ENCODE measurements at regions not wholly inside any gene's neighbourhood (a gene's known extent, or its start where the extent isn't known, plus 50 kb on each side); places are given as distances from the start of the nearest gene placed in this dataset.
"Not testable (repeated sequence)": the region's sequence is repeated elsewhere in the genome, so short reads cannot be mapped to it uniquely, and the experiment has no call there.

DNA sequence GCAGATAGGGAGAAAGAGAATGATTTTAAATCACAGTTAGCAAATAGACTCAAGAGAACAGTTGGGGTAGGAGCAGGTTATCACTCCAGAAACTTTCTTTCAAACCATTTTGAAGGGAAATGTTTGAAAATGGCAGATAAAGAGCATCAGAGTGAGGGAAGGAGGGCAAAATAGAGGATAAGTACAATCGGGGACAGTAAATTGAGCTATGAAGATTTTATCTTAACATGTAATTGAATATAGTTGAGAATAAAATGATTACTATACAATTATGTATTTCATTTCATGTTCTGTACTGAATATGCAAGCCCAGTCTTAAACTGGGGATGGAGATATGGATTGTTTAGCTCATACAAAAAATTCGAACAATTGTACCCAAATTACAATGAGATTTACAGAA, 54.0 kb downstream of the MAP10 start:
- Histone ChIP-seq H3K4me1 (ENCODE audit: low read depth) (peaks cover 8% of the 10 kb centered on the region), H3K9me3 (ENCODE audit: low read depth) (no peaks in the 10 kb centered on the region), H3K27me3 (no peaks in the 10 kb centered on the region), H3K4me3 (no peak overlapping the region), H3K27ac (no peak overlapping the region), H3K36me3 (no peaks in the 10 kb centered on the region)
- TF ChIP-seq, protein P1, sequence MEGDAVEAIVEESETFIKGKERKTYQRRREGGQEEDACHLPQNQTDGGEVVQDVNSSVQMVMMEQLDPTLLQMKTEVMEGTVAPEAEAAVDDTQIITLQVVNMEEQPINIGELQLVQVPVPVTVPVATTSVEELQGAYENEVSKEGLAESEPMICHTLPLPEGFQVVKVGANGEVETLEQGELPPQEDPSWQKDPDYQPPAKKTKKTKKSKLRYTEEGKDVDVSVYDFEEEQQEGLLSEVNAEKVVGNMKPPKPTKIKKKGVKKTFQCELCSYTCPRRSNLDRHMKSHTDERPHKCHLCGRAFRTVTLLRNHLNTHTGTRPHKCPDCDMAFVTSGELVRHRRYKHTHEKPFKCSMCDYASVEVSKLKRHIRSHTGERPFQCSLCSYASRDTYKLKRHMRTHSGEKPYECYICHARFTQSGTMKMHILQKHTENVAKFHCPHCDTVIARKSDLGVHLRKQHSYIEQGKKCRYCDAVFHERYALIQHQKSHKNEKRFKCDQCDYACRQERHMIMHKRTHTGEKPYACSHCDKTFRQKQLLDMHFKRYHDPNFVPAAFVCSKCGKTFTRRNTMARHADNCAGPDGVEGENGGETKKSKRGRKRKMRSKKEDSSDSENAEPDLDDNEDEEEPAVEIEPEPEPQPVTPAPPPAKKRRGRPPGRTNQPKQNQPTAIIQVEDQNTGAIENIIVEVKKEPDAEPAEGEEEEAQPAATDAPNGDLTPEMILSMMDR (IDR thresholded peaks at IDR 0.05; ENCODE audit: low read depth, low read length), result no peak
- DNase-seq (ENCODE audit: low read depth in 1 of 2, low spot score in 1 of 2), result no peak

DNA sequence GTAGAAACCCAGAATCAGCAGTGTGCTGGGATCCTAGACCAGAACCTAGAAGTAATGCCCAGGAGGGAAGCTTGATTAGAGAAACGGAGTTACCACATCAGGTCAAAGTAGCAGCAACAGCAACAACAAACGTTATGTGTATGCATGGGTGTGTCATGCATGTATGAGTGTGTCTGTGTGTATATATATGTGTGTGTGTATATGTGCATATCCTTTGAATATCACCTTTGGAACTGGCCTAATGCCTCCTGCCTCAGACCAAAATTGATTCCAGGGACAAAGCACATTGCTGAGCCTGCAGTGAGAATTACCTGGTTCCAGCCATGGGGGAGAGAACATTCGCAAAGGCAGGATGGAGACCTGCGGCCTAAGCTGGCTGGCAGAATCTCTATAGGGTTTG, 55.9 kb downstream of the MAP10 start:
- no peaks in the 10 kb centered on the region for H3K27me3 ChIP-seq
- no peaks in the 10 kb centered on the region for H3K36me3 ChIP-seq
- peaks cover 19% of the 10 kb centered on the region for H3K4me1 ChIP-seq (ENCODE audit: low read depth)
- no peaks in the 10 kb centered on the region for H3K9me3 ChIP-seq (ENCODE audit: low read depth)
- no peak overlapping the region for H3K4me3 ChIP-seq
- no peak for DNase-seq (ENCODE audit: low read depth in 1 of 2, low spot score in 1 of 2)
- H3K27ac ChIP-seq, result no peak overlapping the region
- TF ChIP-seq, protein P1 (IDR thresholded peaks at IDR 0.05; ENCODE audit: low read depth, low read length), result no peak

DNA sequence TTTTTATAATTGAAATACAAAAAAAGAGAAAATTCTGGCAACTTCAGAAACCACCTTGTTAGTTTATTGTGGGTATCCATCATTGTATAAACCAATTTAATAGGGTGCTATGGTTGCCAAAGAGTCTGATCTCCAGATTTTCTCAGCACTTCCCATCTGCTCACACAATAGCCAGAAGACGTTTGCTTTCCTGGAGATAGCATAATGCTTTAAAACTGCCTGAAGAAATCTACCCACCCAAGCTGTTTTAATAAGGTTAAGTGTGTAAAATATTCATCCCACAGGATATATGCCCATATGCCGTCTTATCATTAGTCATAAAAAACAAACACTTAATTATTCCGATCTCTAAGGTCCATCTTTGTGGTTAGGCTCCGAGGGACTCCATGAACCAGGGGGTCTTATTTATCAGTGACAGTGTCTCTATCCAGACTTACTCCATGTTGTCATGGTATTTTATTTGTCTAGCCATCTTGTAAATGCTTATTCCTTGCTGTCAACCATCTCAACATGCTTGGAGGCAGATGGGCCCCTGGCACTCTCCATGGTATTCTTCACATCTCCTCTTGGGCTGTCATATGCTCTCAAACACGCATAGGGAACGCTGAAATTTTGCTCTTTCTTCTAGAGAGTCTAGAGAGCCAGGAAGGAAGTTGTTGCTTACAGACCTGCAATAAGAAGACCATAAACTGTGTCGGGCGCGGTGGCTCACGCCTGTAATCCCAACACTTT, 58.5 kb downstream of the MAP10 start:
- H3K27ac ChIP-seq, result no peak overlapping the region
- H3K4me1 ChIP-seq (ENCODE audit: low read depth), result peaks cover 21% of the 10 kb centered on the region
- H3K9me3 ChIP-seq (ENCODE audit: low read depth), result no peaks in the 10 kb centered on the region
- DNase-seq (ENCODE audit: low read depth in 1 of 2, low spot score in 1 of 2), result no peak
- H3K4me3 ChIP-seq, result no peak overlapping the region
- TF ChIP-seq, protein P1 (IDR thresholded peaks at IDR 0.05; ENCODE audit: low read depth, low read length), result no peak
- H3K36me3 ChIP-seq, result no peaks in the 10 kb centered on the region
- H3K27me3 ChIP-seq, result no peaks in the 10 kb centered on the region

DNA sequence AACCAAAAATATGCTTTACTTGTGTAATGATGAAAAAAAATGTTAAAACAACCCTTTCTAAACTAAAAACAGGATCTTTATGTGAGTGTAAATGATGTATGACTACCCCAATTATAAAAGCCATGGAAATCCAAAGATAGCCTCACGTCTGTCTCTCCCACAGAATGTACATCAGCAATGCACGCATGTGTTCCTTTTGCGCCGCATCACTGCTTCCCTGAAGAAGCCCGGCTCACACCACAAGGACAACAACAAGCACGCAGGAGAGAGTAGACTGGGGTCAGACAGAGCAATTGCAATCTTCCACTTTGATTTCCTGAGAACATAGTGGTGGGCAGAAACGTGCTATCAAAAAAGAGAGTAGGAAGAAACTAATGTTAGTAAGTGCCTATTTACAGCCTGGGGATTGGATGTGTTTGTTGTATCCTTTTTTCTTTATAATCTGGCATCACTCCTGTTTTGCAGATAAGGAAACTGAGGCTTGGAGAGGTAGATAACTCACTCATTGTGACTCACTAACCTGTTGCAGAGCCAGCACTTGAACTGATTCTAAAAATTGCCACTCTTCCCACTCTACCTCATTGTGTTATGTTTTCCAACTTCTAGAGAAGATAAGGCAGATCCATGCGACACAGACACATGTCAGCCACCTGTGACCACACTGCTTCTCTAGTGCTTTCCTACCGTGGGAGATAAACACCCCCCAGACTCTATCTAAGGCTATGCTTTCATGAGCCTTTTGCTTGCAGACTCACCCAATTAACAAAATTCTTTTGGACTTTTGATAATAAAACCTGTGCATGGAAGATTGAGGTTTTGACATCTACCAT, 60.1 kb downstream of the MAP10 start:
- TF ChIP-seq, protein P1 (IDR thresholded peaks at IDR 0.05; ENCODE audit: low read depth, low read length), result no peak
- no peak for DNase-seq (ENCODE audit: low read depth in 1 of 2, low spot score in 1 of 2)
- Histone ChIP-seq H3K4me3 (no peak overlapping the region), H3K36me3 (no peaks in the 10 kb centered on the region), H3K27ac (peak overlapping the region; percentile 8), H3K27me3 (no peaks in the 10 kb centered on the region), H3K9me3 (ENCODE audit: low read depth) (no peaks in the 10 kb centered on the region), H3K4me1 (ENCODE audit: low read depth) (peaks cover 15% of the 10 kb centered on the region)

DNA sequence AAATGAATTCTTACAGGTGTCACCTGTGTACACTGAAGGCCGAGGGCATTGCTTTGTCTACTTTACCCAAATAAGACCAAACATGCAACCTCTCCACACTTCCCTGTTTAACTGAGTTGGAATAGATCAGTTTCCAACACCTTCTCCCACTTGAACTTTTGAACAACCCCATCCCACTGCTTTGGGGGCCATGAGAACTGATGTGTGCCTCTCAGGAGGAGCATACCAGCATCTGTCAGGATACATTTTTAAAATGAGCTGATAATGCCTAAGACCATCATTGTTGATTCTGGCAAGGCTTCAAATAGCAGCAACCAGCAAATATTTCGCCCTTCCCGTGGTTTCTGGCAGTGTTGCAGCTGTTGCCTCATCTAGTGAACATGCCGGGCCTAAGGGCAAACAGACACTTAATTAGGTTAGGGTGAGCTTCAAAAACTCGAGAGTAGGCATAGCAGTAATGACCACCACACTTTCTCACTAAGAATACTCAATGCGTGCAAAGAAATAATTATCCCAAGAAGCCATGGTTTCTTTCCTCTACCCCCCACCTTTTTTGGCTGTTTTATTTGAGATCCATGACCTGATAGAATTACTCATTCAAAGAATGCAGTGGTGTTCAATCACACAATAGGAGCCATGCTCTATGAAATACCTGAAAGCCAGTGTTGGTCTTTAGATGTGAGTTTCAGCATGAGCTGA, 63.7 kb downstream of the MAP10 start:
- no peaks in the 10 kb centered on the region for H3K9me3 ChIP-seq (ENCODE audit: low read depth)
- peaks cover 21% of the 10 kb centered on the region for H3K4me1 ChIP-seq (ENCODE audit: low read depth)
- no peak overlapping the region for H3K27ac ChIP-seq
- TF ChIP-seq, protein P1 (IDR thresholded peaks at IDR 0.05; ENCODE audit: low read depth, low read length), result no peak
- H3K36me3 ChIP-seq, result no peaks in the 10 kb centered on the region
- H3K4me3 ChIP-seq, result no peak overlapping the region
- H3K27me3 ChIP-seq, result no peaks in the 10 kb centered on the region
- peak in 1 of 2 donors; percentile 92 for DNase-seq (ENCODE audit: low read depth in 1 of 2, low spot score in 1 of 2)

DNA sequence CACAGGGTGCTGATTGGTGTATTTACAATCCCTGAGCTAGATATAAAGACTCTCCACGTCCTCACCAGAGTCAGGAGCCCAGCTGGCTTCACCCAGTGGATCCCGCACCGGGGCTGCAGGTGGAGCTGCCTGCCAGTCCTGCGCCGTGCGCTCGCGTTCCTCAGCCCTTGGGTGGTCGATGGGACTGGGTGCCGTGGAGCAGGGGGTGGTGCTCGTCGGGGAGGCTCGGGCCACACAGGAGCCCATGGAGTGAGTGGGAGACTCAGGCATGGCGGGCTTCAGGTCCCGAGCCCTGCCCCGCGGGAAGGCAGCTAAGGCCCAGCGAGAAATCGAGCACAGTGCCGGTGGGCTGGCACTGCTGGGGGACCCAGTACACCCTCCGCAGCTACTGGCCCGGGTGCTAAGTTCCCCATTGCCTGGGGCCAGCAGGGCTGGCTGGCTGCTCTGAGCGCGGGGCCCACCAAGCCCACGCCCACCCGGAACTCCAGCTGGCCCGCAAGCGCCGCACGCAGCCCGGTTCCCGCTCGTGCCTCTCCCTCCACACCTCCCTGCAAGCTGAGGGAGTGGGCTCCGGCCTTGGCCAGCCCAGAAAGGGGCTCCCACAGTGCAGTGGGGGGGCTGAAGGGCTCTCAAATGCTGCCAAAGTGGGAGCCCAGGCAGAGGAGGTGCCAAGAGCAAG, 66.2 kb downstream of the MAP10 start:
- not testable (repeated sequence) for H3K4me3 ChIP-seq; H3K27ac ChIP-seq; H3K36me3 ChIP-seq; H3K27me3 ChIP-seq; H3K9me3 ChIP-seq (ENCODE audit: low read depth); DNase-seq (ENCODE audit: low read depth in 1 of 2, low spot score in 1 of 2); H3K4me1 ChIP-seq (ENCODE audit: low read depth)
